ENCODE measurements at regions not wholly inside any gene's neighbourhood (a gene's known extent, or its start where the extent isn't known, plus 50 kb on each side); places are given as distances from the start of the nearest gene placed in this dataset.

GRCh38 chr14:81776531-81776930, 242.9 kb upstream of the SEL1L start:
- TF ChIP-seq CTCF (IDR thresholded peaks at IDR 0.05): no peak
- TF ChIP-seq POLR2A (IDR thresholded peaks at IDR 0.05): no peak

All from transverse colon (tissue), 3 donors.